ENCODE measurements at regions not wholly inside any gene's neighbourhood (a gene's known extent, or its start where the extent isn't known, plus 50 kb on each side); places are given as distances from the start of the nearest gene placed in this dataset.

DNA sequence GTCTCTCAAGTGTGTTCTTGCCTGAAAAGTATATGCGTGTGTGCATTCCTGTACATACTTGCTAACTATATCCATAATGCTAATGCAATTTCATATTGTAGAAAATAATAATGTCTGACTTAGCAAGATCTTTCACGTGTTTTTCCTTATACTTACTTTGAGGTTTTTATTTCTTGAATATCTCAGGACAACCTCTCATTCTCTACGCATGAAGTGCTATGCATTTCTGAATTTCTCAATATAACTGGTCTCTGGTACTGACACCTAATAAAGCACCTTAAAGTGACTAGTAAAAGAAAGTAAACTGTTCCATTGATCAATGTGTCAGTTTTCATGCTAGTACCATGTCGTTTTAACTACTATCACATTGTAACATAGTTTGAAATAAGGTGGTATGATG, 589.9 kb upstream of the ADGRB3 start:
- Histone ChIP-seq H3K27ac (ENCODE audit: low read depth, low read length) (no peak overlapping the region), H3K4me1 (replicated peaks in 1 of 4; ENCODE audit: control insufficient read depth in 3 of 4, insufficient read depth in 4 of 4, low read length in 3 of 4) (peaks cover 0 to 7% (median 6%) of the 10 kb centered on the region in 4 experiments; a peak in 4 of 7 replicates), H4K5ac (ENCODE audit: insufficient read length, low read depth, low read length) (no peak overlapping the region), H4K20me1 (replicated peaks in 1 of 2; ENCODE audit: control insufficient read depth in 1 of 2, insufficient read depth in 2 of 2, low read length in 2 of 2) (no peaks in the 10 kb centered on the region), H3K9me3 (ENCODE audit: insufficient read depth in 2 of 2, low read depth in 1 of 2, low read length in 1 of 2) (no peaks in the 10 kb centered on the region), H2BK20ac (ENCODE audit: low read length) (no peak overlapping the region), H3K27me3 (replicated peaks in 1 of 4; ENCODE audit: control insufficient read depth in 3 of 4, extremely low read depth in 1 of 4, insufficient read depth in 3 of 4, low read length in 3 of 4) (no peaks in the 10 kb centered on the region), H4K91ac (replicated peaks; ENCODE audit: insufficient read length, low read length) (no peak overlapping the region), H3K23ac (ENCODE audit: insufficient read length) (no peak overlapping the region), H3K56ac (replicated peaks; ENCODE audit: insufficient read length, low read depth, low read length) (no peak overlapping the region), H2AK5ac (ENCODE audit: low read depth, low read length) (no peak overlapping the region), H3K23me2 (ENCODE audit: low read depth, low read length) (no peaks in the 10 kb centered on the region), H3K79me1 (ENCODE audit: low read depth, low read length) (no peaks in the 10 kb centered on the region), H3K4ac (replicated peaks; ENCODE audit: insufficient read length, low read depth, low read length) (no peak overlapping the region), H2BK5ac (ENCODE audit: low read depth, low read length) (no peak overlapping the region), H3K18ac (ENCODE audit: extremely low read depth, low read length) (no peak overlapping the region), H3K4me2 (ENCODE audit: insufficient read depth in 1 of 2, low read depth in 2 of 2, low read length in 2 of 2) (no peak overlapping the region), H2BK12ac (ENCODE audit: low read depth, low read length) (no peak overlapping the region), H3K4me3 (ENCODE audit: extremely low read depth in 1 of 4, insufficient read depth in 2 of 4, low read depth in 3 of 4, low read length in 4 of 4) (no peak overlapping the region), H3K79me2 (ENCODE audit: control insufficient read depth in 1 of 2, insufficient read depth in 2 of 2, low read length in 2 of 2) (no peaks in the 10 kb centered on the region), H3K9ac (replicated peaks in 1 of 4; ENCODE audit: extremely low read depth in 1 of 4, low read depth in 3 of 4, low read length in 3 of 4) (no peak overlapping the region), H2BK15ac (ENCODE audit: low read length) (no peak overlapping the region), H3K14ac (ENCODE audit: insufficient read length) (no peak overlapping the region), H3K36me3 (ENCODE audit: control insufficient read depth in 2 of 4, insufficient read depth in 4 of 4, low read length in 3 of 4) (no peaks in the 10 kb centered on the region), H2AFZ (ENCODE audit: low read length) (no peak overlapping the region), H2BK120ac (replicated peaks; ENCODE audit: low read depth, low read length) (no peak overlapping the region), H4K8ac (ENCODE audit: extremely low read depth, insufficient read depth, low read length) (no peak overlapping the region)
- TF ChIP-seq EP300 (IDR thresholded peaks at IDR 0.05; ENCODE audit: borderline replicate concordance in 1 of 2, low read depth in 2 of 2, low read length in 2 of 2): no peak
- no peak for TF ChIP-seq KDM4A (IDR thresholded peaks at IDR 0.05; ENCODE audit: low read depth, low read length, severe bottlenecking)
- no peak for TF ChIP-seq GABPA (IDR thresholded peaks at IDR 0.05; ENCODE audit: borderline replicate concordance, insufficient read depth, low read length)
- TF ChIP-seq RAD21 (IDR thresholded peaks at IDR 0.05 in 1 of 2, conservative IDR thresholded peaks at IDR 0.05 in 1 of 2; ENCODE audit: low read depth in 2 of 2, low read length in 2 of 2): no peak
- TF ChIP-seq, protein P1, sequence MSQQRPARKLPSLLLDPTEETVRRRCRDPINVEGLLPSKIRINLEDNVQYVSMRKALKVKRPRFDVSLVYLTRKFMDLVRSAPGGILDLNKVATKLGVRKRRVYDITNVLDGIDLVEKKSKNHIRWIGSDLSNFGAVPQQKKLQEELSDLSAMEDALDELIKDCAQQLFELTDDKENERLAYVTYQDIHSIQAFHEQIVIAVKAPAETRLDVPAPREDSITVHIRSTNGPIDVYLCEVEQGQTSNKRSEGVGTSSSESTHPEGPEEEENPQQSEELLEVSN (IDR thresholded peaks at IDR 0.05): no peak
- no peak for TF ChIP-seq JUN (IDR thresholded peaks at IDR 0.05; ENCODE audit: low read depth, low read length)
- no peak for TF ChIP-seq SIX5 (IDR thresholded peaks at IDR 0.05; ENCODE audit: low read depth, low read length)
- no peak for TF ChIP-seq CREB1 (IDR thresholded peaks at IDR 0.05)
- no peak for FAIRE-seq
- 96% methylated on average over 4 of the region's 4 CpGs; no CpG with 5 or more reads in 1 of the 2 experiments for WGBS, 2 experiments (ENCODE audit: extremely low coverage in 1 of 2, insufficient coverage in 1 of 2, insufficient read length in 1 of 2, insufficient replicate concordance in 2 of 2, low coverage in 1 of 2, low lambda C conversion rate in 2 of 2, missing lambda C conversion rate in 1 of 2)
- ChIA-PET POLR2A (ENCODE audit: partially characterized antibody) (no interaction called here), CTCF (ENCODE audit: partially characterized antibody) (no interaction called here)
- no peak for DNase-seq (ENCODE audit: low read depth in 1 of 2, low spot score in 2 of 2)

All from H1 (cell line).